Stimulated activated CD8-positive, alpha-beta memory T cell treated with anti-CD3 and anti-CD28 coated beads, Interleukin-4, amount 100 ng/mL, for 4 hours (primary cell): ENCODE measurements at regions not wholly inside any gene's neighbourhood (a gene's known extent, or its start where the extent isn't known, plus 50 kb on each side); places are given as distances from the start of the nearest gene placed in this dataset.
A peak's percentile ranks its signal among the peaks of the same experiment; 100 is the strongest.
"Not testable (repeated sequence)": the region's sequence is repeated elsewhere in the genome, so short reads cannot be mapped to it uniquely, and the experiment has no call there.

Source experiments
- DNase-seq, 2 donors: peaks; one replicate each; pipeline ENCODE4 v3.0.0-alpha.2; 2020; ENCODE audit warnings: low read depth in 2 of 2, low spot score in 1 of 2

DNA sequence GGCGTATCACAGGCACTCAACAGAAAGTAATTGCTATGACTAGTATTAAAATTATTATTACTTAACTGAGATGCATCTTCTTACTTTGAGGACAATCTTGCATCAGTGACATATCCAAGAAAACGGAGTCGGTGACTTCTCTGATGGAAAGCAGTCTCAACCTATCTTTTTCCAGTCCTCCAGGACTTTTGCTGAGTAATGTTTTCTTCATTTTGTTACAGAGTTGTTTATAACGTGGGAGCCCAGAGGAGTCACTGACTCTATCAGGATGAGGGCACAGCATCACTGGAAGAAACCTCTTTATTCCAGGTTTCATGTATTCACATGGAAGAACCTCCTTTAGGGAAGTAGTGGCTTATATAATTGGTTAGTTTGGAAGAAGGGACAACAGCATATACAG, 51.5 kb upstream of the MELK start:
- no peak for DNase-seq

DNA sequence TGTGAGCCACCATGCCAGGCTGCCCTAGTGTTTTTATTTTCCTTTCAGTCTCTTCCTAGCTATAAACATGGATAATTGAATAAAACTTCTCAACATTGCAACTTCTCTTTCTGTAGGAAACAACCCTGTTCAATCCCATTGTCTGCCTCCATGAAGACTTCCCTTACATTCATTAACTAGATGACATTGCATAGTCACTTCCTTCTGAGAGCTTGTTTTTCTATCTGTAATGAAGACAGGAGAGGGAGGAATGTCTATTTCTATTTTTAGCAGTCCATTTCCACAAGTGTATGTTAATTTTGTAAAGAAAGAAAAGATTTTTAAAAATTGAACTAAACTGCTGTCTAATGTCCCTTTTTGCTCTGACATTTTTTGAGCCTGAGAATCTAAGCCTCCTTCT, 55.6 kb upstream of the MELK start:
- no peak for DNase-seq

DNA sequence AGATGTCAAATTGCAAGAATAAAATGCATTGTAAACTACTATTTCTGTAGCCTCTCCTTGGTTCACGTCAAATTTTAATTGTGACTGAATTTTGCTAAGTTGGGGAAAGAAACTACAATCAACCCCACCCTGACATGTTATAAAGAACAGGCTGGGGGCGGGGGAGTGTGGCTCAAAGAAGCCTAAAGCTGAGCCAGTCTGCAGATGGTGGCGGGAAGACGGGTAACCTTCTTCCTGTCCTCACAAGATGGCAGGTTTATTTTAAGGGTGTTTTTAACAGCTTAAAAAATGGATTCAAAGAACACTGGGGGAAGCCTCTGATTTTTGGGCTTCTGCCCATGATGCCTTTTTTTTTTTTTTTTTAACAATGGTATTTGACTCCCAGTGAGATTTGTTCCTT, 68.5 kb upstream of the MELK start:
- DNase-seq: no peak

DNA sequence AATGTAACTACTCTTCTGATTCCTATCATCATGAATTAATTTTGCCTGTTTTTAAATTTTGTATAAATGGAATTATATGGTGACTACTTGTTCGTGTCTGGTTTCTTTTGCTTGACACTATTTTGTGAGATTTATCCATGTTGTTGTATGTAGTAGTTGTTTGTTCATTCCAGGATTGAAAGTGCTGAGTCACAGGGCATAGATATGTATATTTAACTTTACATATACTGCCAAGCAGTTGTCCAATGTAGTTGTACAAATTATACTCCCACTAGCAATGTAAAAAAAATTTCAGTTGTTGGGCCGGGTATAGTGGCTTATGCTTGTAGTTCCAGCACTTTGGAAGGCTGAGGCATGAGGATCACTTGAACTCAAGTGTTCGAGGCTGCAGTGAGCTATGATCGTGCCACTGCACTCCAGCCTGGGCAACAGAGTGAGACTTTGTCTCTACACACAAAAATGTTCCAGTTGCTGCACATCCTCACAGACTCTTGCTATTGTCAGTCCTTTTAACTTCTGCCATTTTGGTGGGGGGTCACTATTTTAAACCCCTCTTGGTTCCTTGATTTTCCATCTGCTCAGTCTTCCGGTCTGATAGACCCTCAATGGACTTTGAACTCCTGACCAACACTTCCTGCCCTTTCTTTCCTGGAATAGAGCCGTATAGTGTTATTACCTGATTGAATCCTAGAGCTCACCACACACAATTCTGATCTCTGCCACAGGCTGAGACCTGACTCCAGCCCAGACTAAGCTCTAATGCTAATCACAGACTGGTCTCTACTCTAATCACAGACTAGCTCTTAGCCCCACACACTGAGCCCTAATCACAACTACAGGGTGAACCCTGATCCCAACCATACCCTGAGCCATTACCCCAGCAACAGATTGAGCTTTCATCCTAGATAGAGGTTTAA, 69.3 kb upstream of the MELK start:
- DNase-seq: no peak

DNA sequence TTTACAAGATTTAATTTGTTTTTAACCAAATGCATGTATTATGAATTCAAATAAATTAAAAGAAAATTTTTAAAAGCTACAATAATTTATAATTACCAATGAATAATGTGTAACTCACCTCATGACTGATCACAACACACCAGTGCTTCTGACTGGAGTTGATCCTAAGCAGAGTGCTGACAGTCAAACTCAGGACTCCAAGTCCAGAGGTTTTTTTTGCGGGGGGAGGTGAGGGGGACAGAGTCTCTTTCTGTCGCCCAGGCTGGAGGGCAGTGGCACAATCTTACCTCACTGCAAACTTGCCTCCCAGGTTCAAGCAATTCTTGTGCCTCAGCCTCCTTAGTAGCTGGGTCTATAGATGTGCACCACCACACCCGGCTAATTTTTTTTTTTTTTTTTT, 71.0 kb upstream of the MELK start:
- no peak for DNase-seq

DNA sequence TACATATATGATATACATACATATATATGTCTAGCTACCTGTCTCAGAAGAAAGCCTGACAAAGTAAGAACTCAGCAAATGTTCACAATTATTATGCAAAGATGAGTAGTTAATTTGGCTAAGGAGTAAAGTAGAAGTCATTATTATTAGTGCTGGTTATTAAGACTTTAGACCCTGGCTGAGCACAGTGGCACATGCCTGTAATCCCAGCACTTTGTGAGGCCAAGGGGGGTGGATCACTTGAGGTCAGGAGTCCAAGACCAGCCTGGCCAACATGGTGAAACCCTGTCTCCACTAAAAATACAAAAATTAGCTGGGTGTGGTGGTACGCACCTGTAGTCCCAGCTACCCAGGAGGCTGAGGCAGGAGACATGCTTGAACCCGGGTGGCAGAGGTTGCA, 71.8 kb upstream of the MELK start:
- DNase-seq: not testable (repeated sequence)

DNA sequence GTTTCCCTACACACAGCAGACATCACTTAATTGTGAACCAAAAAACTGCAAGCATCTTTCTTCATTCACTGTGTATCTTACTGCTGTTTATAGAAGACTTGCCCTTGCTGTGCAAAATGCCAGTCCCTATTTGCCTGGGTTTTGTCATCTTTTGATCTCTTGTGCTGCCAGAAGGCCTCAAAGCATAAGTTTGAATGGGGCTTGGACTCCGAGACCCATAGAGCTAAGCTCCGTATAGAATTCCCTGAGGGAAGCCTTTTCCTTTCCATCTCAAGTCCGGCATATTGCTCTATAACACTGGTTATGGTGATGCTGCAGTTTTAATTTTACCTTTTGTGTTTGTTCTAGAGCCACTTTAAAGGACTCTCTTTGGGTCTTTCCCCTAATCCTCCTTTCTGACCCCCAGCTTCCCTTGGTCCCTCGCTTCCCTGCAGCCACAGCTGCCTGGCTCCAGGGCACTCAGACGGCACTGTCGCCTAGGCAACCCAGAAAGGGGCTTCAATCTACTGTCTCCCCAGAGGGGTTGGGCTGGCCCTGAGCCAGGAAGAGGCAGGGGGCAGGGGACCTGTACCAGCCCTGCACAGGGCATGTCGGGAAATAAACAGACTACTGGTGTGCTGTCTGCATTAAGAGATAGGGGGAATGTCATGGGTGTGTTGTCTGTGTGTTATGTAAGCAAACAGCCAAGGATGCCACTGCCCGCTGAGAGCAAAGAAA, 73.4 kb upstream of the MELK start:
- DNase-seq: no peak

DNA sequence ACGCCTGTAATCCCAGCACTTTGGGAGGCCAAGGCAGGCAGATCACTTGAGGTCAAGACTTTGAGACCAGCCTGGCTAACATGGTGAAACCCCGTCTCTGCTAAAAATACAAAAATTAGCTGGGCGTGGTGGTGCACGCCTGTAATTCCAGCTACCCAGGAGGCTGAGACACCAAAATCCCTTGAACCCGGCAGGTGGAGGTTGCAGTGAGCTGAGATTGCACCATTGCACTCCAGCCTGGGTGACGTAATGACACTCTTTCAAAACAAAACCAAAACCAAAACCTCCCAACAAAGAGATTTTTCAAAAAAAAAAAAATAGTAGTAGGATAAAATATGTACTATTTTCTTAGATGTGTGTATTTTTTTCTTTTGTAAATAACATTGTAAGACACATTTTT, 79.1 kb upstream of the MELK start:
- not testable (repeated sequence) for DNase-seq

DNA sequence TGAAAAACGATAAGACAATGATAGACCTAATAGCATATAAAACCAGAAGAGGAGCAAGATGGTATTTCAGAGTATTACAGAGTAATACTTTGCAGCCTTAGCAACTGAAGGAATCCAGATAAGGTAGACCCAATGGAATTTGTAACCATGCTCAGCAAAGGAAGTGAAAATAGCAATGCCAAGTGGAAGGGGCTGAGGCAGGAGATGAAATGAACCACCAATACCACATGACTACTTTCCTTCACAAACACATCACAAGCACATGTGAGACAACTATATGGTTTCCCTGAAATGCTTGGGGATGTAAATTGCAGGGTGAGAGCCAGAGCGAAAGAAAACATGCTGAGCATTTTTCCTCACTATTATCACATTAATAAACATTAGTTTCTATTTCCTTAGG, 79.8 kb upstream of the MELK start:
- no peak for DNase-seq

DNA sequence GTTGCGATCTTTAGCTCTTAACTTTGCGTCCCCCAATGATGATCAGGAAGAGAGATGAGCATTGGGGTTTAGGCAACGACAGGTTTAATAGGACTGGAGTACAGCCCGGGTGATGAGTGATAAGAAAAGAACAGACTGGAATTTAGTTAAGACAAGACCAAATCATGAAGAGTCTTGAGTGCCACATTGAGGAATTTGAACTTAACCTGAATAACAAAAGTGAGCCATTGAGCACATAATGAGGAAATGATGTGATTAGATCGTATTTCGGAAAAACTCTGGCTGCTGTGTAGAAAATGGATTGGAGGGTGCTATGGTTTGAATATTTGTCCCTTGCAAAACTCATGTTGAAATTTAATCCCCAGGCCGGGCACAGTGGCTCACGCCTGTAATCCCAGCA, 83.2 kb upstream of the MELK start:
- no peak for DNase-seq

DNA sequence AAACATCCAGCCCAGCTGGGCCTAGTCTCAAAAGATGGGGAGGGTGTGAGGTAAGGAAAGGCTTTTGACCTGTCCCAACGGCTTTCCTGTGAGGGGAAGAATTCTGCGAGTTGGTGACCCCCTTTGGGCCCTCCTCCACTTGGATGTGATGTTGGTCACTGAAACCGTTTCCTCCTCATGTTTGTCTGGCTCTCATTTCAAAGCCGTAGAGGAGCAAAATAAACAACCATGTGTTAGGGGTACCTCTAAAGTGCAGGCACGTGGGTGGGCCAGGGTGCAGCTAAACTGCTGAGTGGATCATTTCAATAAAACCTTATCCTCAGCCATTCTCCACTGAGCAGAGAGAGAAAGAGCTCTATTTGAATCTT, 84.3 kb upstream of the MELK start:
- no peak for DNase-seq

DNA sequence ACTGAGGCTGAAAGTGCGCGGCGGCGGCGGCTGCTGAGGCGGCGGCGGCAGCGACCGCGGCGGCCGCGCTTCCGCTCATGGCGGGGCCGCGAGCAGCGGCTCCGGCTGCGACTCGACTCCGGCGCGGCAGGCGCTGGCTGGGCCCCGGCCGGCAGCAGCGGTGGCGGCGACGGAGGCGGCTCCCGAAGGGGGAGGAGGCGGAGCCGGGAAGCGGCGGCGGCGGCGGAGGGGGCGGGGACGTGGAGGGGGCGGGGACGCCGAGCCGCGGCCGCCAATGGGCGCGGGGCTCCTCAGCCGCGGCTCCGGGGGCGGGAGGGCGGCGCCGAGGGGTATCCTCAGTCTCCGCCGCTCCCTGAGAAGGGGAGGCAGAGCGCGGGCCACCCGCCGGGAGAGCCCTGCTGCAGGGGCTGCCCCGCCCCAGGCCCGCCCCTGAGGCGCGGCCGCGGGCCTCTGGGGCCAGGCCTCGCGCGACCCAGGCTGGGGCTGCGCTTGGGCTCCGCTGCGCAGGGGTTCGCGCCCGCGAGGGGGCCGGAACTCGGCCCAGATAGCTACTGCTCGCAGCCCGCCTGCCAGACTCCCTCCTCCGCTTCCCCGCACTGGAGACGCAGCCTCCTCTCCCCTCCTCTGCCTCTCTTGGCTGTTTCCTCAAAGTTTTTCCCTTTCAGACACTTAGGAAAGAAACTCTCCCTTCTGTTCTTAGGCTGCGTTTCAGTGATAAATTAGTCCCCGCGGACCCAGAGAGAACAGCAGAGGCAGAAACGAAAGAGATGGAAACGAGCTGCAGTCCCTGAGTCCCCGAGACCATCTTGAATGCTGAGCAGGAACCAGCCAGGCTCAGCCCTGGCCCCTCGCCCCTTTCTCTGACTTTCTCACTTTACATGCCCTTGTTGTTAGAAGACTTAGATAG, 85.0 kb upstream of the MELK start:
- peak; percentile 62 to 82 for DNase-seq

DNA sequence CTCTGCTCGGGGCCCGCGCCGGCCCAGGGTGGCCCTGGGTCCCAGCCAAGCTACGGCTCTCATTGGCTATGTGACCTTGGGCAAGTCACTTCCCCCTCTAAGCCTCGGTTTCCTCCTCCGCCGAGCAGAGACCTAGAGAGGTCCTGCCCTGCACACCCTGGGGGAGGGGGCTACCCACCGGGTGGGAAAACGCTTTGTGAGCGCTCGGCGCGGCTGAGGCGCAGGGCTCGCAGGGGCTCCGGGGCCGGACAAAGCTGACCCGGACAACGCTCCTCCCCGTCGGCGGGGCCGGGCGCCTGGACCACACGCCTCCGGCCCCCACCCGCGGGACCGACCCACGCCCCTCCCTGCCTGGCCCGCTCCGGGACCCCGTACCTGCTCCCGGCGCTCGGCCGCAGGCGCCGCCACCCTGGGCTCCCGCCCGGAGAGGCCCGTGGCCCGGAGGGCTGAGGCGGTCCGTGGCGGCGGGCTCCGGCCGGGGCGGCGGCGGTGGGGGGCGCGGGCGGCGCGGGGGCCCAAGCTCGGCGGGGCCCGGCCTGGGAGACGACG, 85.7 kb upstream of the MELK start:
- DNase-seq: peak; percentile 12 to 16

DNA sequence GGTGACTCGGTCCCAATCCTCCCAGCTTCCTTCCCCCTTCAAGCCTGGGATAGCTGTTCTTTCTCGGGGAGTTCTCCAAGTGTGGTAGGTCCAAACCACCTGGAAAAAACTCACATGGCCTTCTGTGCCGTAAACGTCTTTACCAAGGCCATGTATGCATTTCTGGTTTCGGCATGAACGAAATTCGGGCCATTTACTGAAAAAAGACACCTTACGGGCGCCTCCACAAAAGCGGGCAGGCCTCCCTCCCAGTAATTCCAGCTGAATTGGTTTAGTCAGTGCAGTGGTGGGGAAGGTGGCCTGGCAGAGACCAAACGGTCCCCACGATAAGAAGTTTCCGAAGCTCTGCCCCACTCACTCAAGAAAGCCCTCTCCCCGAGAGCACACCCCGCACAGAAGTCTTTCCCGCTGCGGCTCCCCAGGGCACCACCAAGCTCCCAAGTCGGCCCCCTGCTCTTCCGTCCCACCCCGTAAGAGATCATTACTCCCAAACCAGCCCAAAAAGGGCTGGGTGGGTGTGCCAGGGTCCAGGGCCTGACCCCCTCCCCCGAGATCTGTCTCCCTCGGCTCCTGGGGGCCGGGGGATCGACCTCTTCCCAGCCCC, 86.3 kb upstream of the MELK start:
- DNase-seq: no peak

DNA sequence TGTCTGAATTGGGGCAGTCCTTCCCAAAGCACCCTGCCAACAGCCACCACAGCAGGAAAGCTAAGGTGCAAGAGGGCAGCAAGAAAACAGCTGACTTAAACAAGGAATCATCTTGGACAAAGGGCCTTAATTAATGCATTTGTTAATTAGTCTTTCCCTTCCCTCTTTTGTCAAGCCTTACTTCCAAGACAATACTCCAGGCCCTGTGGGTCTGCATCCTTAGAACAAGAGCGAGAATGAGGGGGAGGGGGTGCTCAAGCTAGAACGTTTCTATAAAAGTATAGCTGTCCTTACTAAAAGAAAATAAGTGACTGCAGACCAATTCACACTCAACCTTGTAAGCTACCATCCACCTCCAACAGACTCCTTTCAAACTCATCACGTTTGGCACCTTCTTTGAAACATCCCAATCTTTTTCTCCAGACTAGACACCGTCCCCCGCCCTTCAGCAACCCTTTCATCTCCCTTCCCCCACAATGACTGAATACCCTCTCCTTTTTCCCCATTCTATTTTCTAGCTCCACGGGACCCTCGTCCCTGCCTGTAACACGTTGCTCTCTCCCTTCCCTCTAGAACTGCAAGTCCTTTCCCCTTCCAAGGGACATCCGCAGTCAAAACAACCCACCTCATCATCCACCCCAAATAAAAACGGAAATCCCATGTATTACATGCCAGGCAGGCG, 85.7 kb upstream of the RNF38 start:
- no peak for DNase-seq

DNA sequence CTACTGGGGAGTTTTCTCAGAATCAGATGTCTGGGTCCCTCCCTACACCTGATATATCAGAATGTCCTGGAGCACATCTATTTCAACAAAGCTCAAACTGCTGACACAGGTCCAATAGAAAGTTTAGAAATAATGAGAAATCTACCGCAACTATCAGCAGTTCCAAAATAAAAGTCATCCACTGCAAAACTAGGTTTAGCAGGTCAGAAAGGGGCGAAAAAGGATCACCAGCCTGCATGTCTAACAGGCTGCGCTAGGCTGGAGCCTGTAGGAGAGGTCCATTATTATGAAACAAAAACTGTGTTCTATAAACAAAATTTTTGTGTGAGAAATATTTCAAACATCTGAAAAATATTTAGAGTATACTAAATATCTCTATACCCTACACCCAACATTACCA, 84.1 kb upstream of the RNF38 start:
- DNase-seq: no peak

DNA sequence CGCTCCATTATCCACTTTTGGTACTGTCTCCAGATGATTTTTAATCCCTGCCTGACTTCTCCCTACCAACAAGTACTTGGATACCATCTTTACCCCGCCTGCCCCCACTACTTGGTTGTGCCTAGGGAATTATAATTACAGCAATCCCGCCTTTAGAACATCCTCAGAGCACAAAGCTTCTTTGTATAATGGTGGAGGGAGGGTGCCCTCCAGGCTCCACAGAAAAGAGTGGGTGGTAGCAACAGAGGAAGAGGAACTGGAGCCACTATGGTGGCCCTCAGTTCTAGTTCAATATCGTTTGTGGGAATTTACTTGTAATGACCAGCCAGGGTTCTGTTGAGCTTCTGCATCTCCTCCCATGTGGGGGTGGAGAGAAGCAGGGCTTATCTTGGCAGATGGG, 79.0 kb upstream of the RNF38 start:
- no peak for DNase-seq

DNA sequence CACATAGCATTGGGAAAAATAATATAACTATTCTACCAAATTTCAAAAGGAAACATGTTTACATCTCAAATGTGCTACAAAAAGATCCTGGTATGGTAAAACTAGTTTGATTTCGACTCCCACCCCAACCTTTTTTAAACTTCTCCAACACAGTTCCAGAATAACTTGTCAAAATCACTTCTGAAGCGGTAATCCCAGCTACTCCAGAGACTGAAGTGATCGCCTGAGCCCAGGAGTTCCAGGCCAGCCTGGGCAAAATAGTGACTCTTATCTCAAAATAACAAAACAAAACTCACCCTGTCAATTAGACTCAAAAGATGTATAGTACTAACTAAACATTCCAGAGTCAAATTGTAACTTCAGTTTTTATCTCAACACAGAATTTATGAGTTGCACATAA, 71.3 kb upstream of the RNF38 start:
- no peak for DNase-seq

DNA sequence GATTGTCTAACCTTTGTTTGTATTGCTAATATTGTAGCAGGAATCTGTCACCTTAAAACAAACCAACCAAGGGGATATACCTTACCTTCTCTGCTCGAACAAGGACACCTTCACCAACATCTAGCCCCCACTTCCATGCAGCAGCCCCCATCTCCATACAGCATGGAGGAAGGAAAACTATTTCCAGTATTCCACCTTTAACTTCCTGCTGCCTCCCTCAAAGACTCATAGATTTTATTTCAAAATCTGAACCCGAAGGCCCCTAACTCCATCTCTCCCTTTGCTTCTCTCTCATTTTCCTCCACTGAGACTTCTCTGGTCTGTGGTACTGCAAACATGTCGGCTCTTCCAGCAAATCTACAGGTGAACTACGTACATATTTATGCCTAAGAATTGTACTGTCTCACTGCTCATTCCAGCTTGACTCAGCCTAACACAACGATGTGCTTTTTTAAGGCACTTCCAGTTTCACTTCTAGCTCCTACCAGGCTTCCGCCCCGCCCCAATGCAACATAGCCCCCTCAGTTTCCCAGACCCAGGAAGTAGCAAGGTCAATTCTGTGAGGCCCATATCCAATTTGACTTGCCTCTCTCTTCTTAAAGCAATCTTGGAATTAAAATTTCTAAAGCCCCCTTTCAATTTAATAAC, 70.7 kb upstream of the RNF38 start:
- peak in 1 of 2 donors; percentile 39 for DNase-seq

DNA sequence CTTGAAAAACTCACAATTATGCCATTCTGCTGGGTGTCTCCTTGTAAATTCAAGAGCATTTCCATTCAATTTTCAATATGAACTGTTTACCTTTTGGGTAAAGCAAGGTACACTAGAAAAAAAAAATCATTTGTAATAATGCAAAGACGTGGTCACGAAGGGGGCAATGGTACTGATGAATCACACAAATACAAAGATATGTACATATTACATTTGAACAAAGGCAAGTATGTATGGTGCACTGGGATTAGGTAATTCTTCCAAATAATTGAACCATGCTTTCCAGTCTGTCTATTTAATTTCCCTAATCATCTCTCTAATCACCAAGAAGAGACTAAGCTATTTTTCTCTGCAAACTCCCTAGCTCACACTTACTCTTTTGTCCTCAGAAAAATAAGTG, 63.4 kb upstream of the RNF38 start:
- DNase-seq: no peak
